ENCODE measurements at regions not wholly inside any gene's neighbourhood (a gene's known extent, or its start where the extent isn't known, plus 50 kb on each side); places are given as distances from the start of the nearest gene placed in this dataset.
"Not testable (repeated sequence)": the region's sequence is repeated elsewhere in the genome, so short reads cannot be mapped to it uniquely, and the experiment has no call there.

- Histone ChIP-seq H2BK5ac (ENCODE audit: low read depth, low read length, poor library complexity, severe bottlenecking) (peak overlapping the region; percentile 92), H2BK20ac (ENCODE audit: low read depth, low read length) (peak overlapping the region; percentile 100), H3K27ac (ENCODE audit: insufficient read depth, low read length) (peak overlapping the region; percentile 62), H4K5ac (ENCODE audit: low read depth, low read length) (peak overlapping the region; percentile 51), H2AK5ac (ENCODE audit: low read depth, low read length) (peak overlapping the region; percentile 98), H3K14ac (replicated peaks; ENCODE audit: low read depth, low read length) (peak overlapping the region; percentile 98), H4K91ac (ENCODE audit: insufficient read depth, low read depth, low read length) (peak overlapping the region; percentile 97), H3K56ac (ENCODE audit: extremely low read depth, insufficient read depth, low read length) (peak overlapping the region; percentile 74; the same call in 1 of the 2 replicates), H3K4ac (ENCODE audit: low read depth, low read length) (peak overlapping the region; percentile 96), H2AK9ac (replicated peaks; ENCODE audit: low read depth, low read length, poor library complexity) (peak overlapping the region; percentile 42), H3K4me1 (ENCODE audit: control insufficient read depth, insufficient read depth, low read length) (peaks cover 22% of the 10 kb centered on the region), H3K9me1 (ENCODE audit: insufficient read depth, low read length) (peaks cover 18% of the 10 kb centered on the region; the same call in 1 of the 2 replicates), H2BK15ac (ENCODE audit: low read depth, low read length) (peak overlapping the region; percentile 91; the same call in 2 of the 3 replicates), H3K18ac (ENCODE audit: low read depth, low read length) (peak overlapping the region; percentile 74), H4K8ac (ENCODE audit: low read depth in 2 of 2, low read length in 2 of 2) (peak overlapping the region; percentile 37 to 93), H2BK120ac (ENCODE audit: low read depth, low read length) (peak overlapping the region; percentile 99)
- POLR2A ChIA-PET (ENCODE audit: unreplicated experiment) = interaction anchor here (0.6 to 1.2 kb wide), 2 partner anchors 92 to 368 kb away, joined by 4 to 10 read pairs; no protein-coding TSS in a partner anchor
- H2AFZ ChIP-seq (replicated peaks; ENCODE audit: low read length, poor library complexity); CTCF ChIA-PET; H4K20me1 ChIP-seq (ENCODE audit: insufficient read depth, low read length); intact Hi-C loops (cut with micrococcal nuclease); H3K4me2 ChIP-seq (ENCODE audit: low read depth, low read length); in situ Hi-C loops (cut with MboI; ENCODE audit: low sequenced_read_pairs); dilution Hi-C loops (cut with HindIII; ENCODE audit: low sequenced_read_pairs, unreplicated experiment); ATAC-seq (ENCODE audit: low read depth); H3K36me3 ChIP-seq (ENCODE audit: control insufficient read depth, insufficient read depth, low read length); H3K23ac ChIP-seq (ENCODE audit: low read depth, low read length); BruUV-seq (replicated peaks); H3K4me3 ChIP-seq (ENCODE audit: insufficient read depth, low read depth, low read length); H3K9me3 ChIP-seq (ENCODE audit: control insufficient read depth, insufficient read depth, low read length); H3K27me3 ChIP-seq (ENCODE audit: control insufficient read depth, insufficient read depth, low read length); H3K79me1 ChIP-seq (ENCODE audit: low read depth in 1 of 2, low read length in 2 of 2); DNase-seq; H3K9ac ChIP-seq (ENCODE audit: low read depth, low read length): not testable (repeated sequence)
- no CpG with 5 or more reads among the region's 6 CpGs for WGBS, 2 experiments (ENCODE audit: extremely low coverage in 2 of 2, insufficient read length in 1 of 2)
Measured at GRCh38 chr12:75657354-75657753, 145.9 kb upstream of the KRR1 start.
